IMR-90 (cell line): ENCODE measurements at regions not wholly inside any gene's neighbourhood (a gene's known extent, or its start where the extent isn't known, plus 50 kb on each side); places are given as distances from the start of the nearest gene placed in this dataset.

Experiments
- ATAC-seq: fragments of 200-7000 bp; cut with Tn5 transposase; 2 replicates; pipeline ENCODE4 v1.9.1; 2020; ENCODE audit warnings: low read depth, mild to moderate bottlenecking, moderate library complexity
- BruUV-seq: library from RNA; stranded (reverse); fragments of 400-500 nt; replicated peaks from 2 replicates; lab custom pipeline; 2021; lab: Mats Ljungman, UMichigan
- CTCF ChIA-PET: fragments of 300-600 bp; formaldehyde crosslinking; extraction: SDS; loops from one replicate; lab custom pipeline; 2021; ENCODE audit warnings: antibody characterized with exemption; lab: Yijun Ruan, JAX
- POLR2A ChIA-PET: fragments of 300-600 bp; sonication (Branson Sonifier 250); formaldehyde crosslinking; loops from one replicate; lab custom pipeline; 2022; ENCODE audit warnings: antibody characterized with exemption; ENCODE audit not compliant: unreplicated experiment; lab: Charles Lee
- DNase-seq: peaks from one replicate; pipeline ENCODE4 v3.0.0; 2013
- H2AFZ ChIP-seq: replicated peaks from 2 replicates; pipeline ENCODE3; 2013; ENCODE audit warnings: low read length, mild to moderate bottlenecking; ENCODE audit not compliant: poor library complexity
- H2AK5ac ChIP-seq: 2 replicates; pipeline ENCODE4 v1.6.1; 2013; ENCODE audit warnings: low read depth, low read length, inconsistent platforms
- H2AK9ac ChIP-seq: replicated peaks from 2 replicates; pipeline ENCODE3; 2013; ENCODE audit warnings: mild to moderate bottlenecking, low read depth, low read length, moderate library complexity; ENCODE audit not compliant: poor library complexity
- H2BK120ac ChIP-seq: 2 replicates; pipeline ENCODE4 v1.6.1; 2013; ENCODE audit warnings: low read depth, low read length, inconsistent platforms
- H2BK15ac ChIP-seq: 3 replicates; pipeline ENCODE4 v1.6.1; 2013; ENCODE audit warnings: low read depth, low read length, inconsistent platforms
- H2BK20ac ChIP-seq: 2 replicates; pipeline ENCODE4 v1.6.1; 2013; ENCODE audit warnings: low read depth, mild to moderate bottlenecking, inconsistent platforms, low read length, moderate library complexity
- H2BK5ac ChIP-seq: 2 replicates; pipeline ENCODE4 v1.6.1; 2013; ENCODE audit warnings: mild to moderate bottlenecking, low read depth, low read length, inconsistent platforms; ENCODE audit not compliant: poor library complexity, severe bottlenecking
- H3K14ac ChIP-seq: replicated peaks from 2 replicates; pipeline ENCODE4 v1.6.1; 2013; ENCODE audit warnings: low read depth, low read length, inconsistent platforms
- H3K18ac ChIP-seq: 2 replicates; pipeline ENCODE4 v1.6.1; 2013; ENCODE audit warnings: low read depth, low read length, control low read depth
- H3K23ac ChIP-seq: 2 replicates; pipeline ENCODE4 v1.6.1; 2013; ENCODE audit warnings: low read depth, low read length, inconsistent platforms
- H3K27ac ChIP-seq: 2 replicates; pipeline ENCODE4 v1.5.1; 2013; ENCODE audit warnings: mild to moderate bottlenecking, control low read depth, low read length; ENCODE audit not compliant: insufficient read depth
- H3K27me3 ChIP-seq: 2 replicates; pipeline ENCODE4 v1.6.1; 2013; ENCODE audit warnings: low read length; ENCODE audit not compliant: control insufficient read depth, insufficient read depth
- H3K36me3 ChIP-seq: 2 replicates; pipeline ENCODE4 v1.6.1; 2013; ENCODE audit warnings: low read length, mixed read lengths; ENCODE audit not compliant: control insufficient read depth, insufficient read depth
- H3K4ac ChIP-seq: 2 replicates; pipeline ENCODE4 v1.6.1; 2013; ENCODE audit warnings: low read depth, low read length, inconsistent platforms
- H3K4me1 ChIP-seq: 2 replicates; pipeline ENCODE4 v1.6.1; 2013; ENCODE audit warnings: low read length, mixed read lengths; ENCODE audit not compliant: control insufficient read depth, insufficient read depth
- H3K4me2 ChIP-seq: 2 replicates; pipeline ENCODE4 v1.6.1; 2013; ENCODE audit warnings: low read depth, mild to moderate bottlenecking, control low read depth, low read length, moderate library complexity
- H3K4me3 ChIP-seq: 2 replicates; pipeline ENCODE4 v1.5.1; 2013; ENCODE audit warnings: low read depth, mild to moderate bottlenecking, control low read depth, low read length, moderate library complexity; ENCODE audit not compliant: insufficient read depth
- H3K56ac ChIP-seq: 2 replicates; pipeline ENCODE4 v1.6.1; 2013; ENCODE audit warnings: low read length, inconsistent platforms; ENCODE audit not compliant: insufficient read depth; ENCODE audit errors: extremely low read depth
- H3K79me1 ChIP-seq, 2 experiments: 2 replicates each; pipeline ENCODE4 v1.6.1; 2013; ENCODE audit warnings: low read length in 2 of 2, inconsistent platforms in 1 of 2, low read depth in 1 of 2
- H3K9ac ChIP-seq: 2 replicates; pipeline ENCODE4 v1.6.1; 2013; ENCODE audit warnings: low read depth, low read length, control low read depth
- H3K9me1 ChIP-seq: 2 replicates; pipeline ENCODE4 v1.6.1; 2013; ENCODE audit warnings: low read length, inconsistent platforms; ENCODE audit not compliant: insufficient read depth
- H3K9me3 ChIP-seq: 2 replicates; pipeline ENCODE4 v1.6.1; 2013; ENCODE audit warnings: low read length; ENCODE audit not compliant: control insufficient read depth, insufficient read depth
- H4K20me1 ChIP-seq: 2 replicates; pipeline ENCODE4 v1.6.1; 2013; ENCODE audit warnings: low read length, inconsistent platforms; ENCODE audit not compliant: insufficient read depth
- H4K5ac ChIP-seq: 2 replicates; pipeline ENCODE4 v1.6.1; 2013; ENCODE audit warnings: mild to moderate bottlenecking, low read depth, low read length, control low read depth
- H4K8ac ChIP-seq, 2 experiments: 2 replicates each; pipeline ENCODE4 v1.6.1; 2013; ENCODE audit warnings: low read depth in 2 of 2, low read length in 2 of 2, control low read depth in 1 of 2, inconsistent platforms in 1 of 2
- H4K91ac ChIP-seq: 2 replicates; pipeline ENCODE4 v1.6.1; 2013; ENCODE audit warnings: low read depth, low read length, inconsistent platforms; ENCODE audit not compliant: insufficient read depth
- BHLHE40 ChIP-seq: fragments of 150-350 bp; IDR thresholded peaks from 2 replicates; pipeline ENCODE4 v1.6.1; 2016; ENCODE audit warnings: mild to moderate bottlenecking, low read depth, low read length
- CEBPB ChIP-seq: IDR thresholded peaks from 2 replicates; pipeline ENCODE4 v1.6.1; 2012; ENCODE audit warnings: low read depth, low read length, improper control_type of control experiment
- CHD1 ChIP-seq: IDR thresholded peaks from 2 replicates; pipeline ENCODE4 v1.6.1; 2012; ENCODE audit warnings: low read depth, low read length, improper control_type of control experiment
- FOS ChIP-seq: fragments of 150-350 bp; IDR thresholded peaks from 2 replicates; pipeline ENCODE4 v1.6.1; 2016; ENCODE audit warnings: low read depth, low read length
- MAFK ChIP-seq: IDR thresholded peaks from 2 replicates; pipeline ENCODE4 v1.6.1; 2012; ENCODE audit warnings: low read depth, low read length, improper control_type of control experiment
- MAZ ChIP-seq: IDR thresholded peaks from 2 replicates; pipeline ENCODE4 v1.6.1; 2012; ENCODE audit warnings: low read depth, mild to moderate bottlenecking, low read length, improper control_type of control experiment, moderate library complexity, borderline replicate concordance
- MXI1 ChIP-seq: IDR thresholded peaks from 2 replicates; pipeline ENCODE4 v1.6.1; 2012; ENCODE audit warnings: low read depth, mild to moderate bottlenecking, low read length, moderate library complexity, borderline replicate concordance
- NFE2L2 ChIP-seq: fragments of 150-350 bp; IDR thresholded peaks from 2 replicates; pipeline ENCODE4 v1.6.1; 2016; ENCODE audit warnings: low read depth, mild to moderate bottlenecking, low read length
- POLR2A ChIP-seq: IDR thresholded peaks from 2 replicates; pipeline ENCODE4 v1.6.1; 2012; ENCODE audit warnings: mild to moderate bottlenecking, low read depth, low read length
- RAD21 ChIP-seq: IDR thresholded peaks from 2 replicates; pipeline ENCODE4 v1.6.1; 2012; ENCODE audit warnings: low read length, improper control_type of control experiment
- RCOR1 ChIP-seq: IDR thresholded peaks from 2 replicates; pipeline ENCODE4 v1.6.1; 2012; ENCODE audit warnings: mild to moderate bottlenecking, low read length, improper control_type of control experiment; ENCODE audit not compliant: insufficient replicate concordance
- RFX5 ChIP-seq: IDR thresholded peaks from 2 replicates; pipeline ENCODE4 v1.8.0; 2012; ENCODE audit warnings: low read depth, mild to moderate bottlenecking, low read length, moderate library complexity
- SMC3 ChIP-seq: fragments of 150-350 bp; IDR thresholded peaks from 2 replicates; pipeline ENCODE4 v1.6.1; 2016; ENCODE audit warnings: low read depth, mild to moderate bottlenecking, antibody characterized with exemption, low read length, moderate library complexity
- dilution Hi-C: fragments of 300-500 bp; cut with HindIII; formaldehyde crosslinking; loops from one replicate; pipeline ENCODE4 v1.14.3; 2018; ENCODE audit warnings: low sequenced_read_pairs; ENCODE audit not compliant: unreplicated experiment
- in situ Hi-C: fragments of 300-500 bp; cut with MboI; formaldehyde crosslinking; loops from 3 replicates; pipeline ENCODE4 v1.14.3; 2019; ENCODE audit warnings: low sequenced_read_pairs, inconsistent platforms, mixed read lengths
- intact Hi-C: fragments of 100-400 bp; cut with micrococcal nuclease; formaldehyde crosslinking; loops from 2 replicates; pipeline ENCODE4 v1.10.0; 2022
- TF ChIP-seq, protein P1 (sequence below): fragments of 150-350 bp; IDR thresholded peaks from 2 replicates; pipeline ENCODE4 v1.6.1; 2017; ENCODE audit warnings: mild to moderate bottlenecking, antibody characterized with exemption, low read length, low read depth
- TF ChIP-seq, protein P2 (sequence below): conservative IDR thresholded peaks from 2 replicates; pipeline ENCODE4 v1.5.1; 2012; ENCODE audit warnings: mild to moderate bottlenecking, low read depth, low read length, improper control_type of control experiment
- TF ChIP-seq, protein P3 (sequence below): fragments of 150-350 bp; IDR thresholded peaks from 2 replicates; pipeline ENCODE4 v1.6.1; 2016; ENCODE audit warnings: low read depth, mild to moderate bottlenecking, low read length, moderate library complexity, borderline replicate concordance

DNA sequence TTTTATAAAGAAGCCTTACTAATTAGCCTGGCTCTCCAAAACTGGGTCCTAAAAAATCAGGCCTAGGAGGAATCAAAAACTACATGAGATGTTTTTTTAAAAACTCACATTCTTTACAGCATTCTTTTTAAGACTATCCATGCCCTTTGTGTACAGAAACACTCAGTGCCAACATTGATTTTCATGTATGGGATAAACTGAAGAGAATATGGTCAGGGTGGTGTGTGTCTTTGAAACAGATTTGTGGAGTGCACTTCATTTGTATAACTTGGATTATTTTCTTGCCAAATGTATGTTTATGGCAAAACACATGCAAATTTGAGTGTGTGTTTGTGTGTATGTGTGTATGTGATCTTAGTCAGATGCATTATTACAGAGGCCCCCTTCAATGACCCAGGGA lies 283.6 kb upstream of the ATP5MC3 start:
- dilution Hi-C loops (no loop called here), in situ Hi-C loops (no loop called here), intact Hi-C loops (no loop called here)
- DNase-seq (no peak), ATAC-seq (no peak)
- H3K27ac ChIP-seq, result no peak overlapping the region
- no peak overlapping the region for H2BK20ac ChIP-seq
- CTCF ChIA-PET, result no interaction called here
- H3K36me3 ChIP-seq, result no peaks in the 10 kb centered on the region
- no peak overlapping the region for H3K14ac ChIP-seq
- H3K4ac ChIP-seq, result no peak overlapping the region
- H3K9ac ChIP-seq, result no peak overlapping the region
- H2BK15ac ChIP-seq, result no peak overlapping the region
- POLR2A ChIA-PET, result no interaction called here
- no peaks in the 10 kb centered on the region for H3K79me1 ChIP-seq
- no peak overlapping the region for H2BK5ac ChIP-seq
- no peak overlapping the region for H3K23ac ChIP-seq
- H4K91ac ChIP-seq, result no peak overlapping the region
- no peak overlapping the region for H3K4me3 ChIP-seq
- BruUV-seq, result no TSS peak
- H2AK9ac ChIP-seq, result no peak overlapping the region
- H4K8ac ChIP-seq, result no peak overlapping the region
- no peaks in the 10 kb centered on the region for H3K27me3 ChIP-seq
- no peak overlapping the region for H2BK120ac ChIP-seq
- no peaks in the 10 kb centered on the region for H3K9me1 ChIP-seq
- H3K4me1 ChIP-seq, result no peaks in the 10 kb centered on the region
- no peak overlapping the region for H2AK5ac ChIP-seq
- no peaks in the 10 kb centered on the region for H3K9me3 ChIP-seq
- TF ChIP-seq CHD1 (no peak), POLR2A (no peak), RFX5 (no peak), NFE2L2 (no peak), MAZ (no peak), FOS (no peak), SMC3 (no peak), MAFK (no peak), MXI1 (no peak), CEBPB (no peak), BHLHE40 (no peak), RAD21 (no peak), RCOR1 (no peak)
- TF ChIP-seq, protein P1, sequence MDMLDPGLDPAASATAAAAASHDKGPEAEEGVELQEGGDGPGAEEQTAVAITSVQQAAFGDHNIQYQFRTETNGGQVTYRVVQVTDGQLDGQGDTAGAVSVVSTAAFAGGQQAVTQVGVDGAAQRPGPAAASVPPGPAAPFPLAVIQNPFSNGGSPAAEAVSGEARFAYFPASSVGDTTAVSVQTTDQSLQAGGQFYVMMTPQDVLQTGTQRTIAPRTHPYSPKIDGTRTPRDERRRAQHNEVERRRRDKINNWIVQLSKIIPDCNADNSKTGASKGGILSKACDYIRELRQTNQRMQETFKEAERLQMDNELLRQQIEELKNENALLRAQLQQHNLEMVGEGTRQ, result no peak
- TF ChIP-seq, protein P2, sequence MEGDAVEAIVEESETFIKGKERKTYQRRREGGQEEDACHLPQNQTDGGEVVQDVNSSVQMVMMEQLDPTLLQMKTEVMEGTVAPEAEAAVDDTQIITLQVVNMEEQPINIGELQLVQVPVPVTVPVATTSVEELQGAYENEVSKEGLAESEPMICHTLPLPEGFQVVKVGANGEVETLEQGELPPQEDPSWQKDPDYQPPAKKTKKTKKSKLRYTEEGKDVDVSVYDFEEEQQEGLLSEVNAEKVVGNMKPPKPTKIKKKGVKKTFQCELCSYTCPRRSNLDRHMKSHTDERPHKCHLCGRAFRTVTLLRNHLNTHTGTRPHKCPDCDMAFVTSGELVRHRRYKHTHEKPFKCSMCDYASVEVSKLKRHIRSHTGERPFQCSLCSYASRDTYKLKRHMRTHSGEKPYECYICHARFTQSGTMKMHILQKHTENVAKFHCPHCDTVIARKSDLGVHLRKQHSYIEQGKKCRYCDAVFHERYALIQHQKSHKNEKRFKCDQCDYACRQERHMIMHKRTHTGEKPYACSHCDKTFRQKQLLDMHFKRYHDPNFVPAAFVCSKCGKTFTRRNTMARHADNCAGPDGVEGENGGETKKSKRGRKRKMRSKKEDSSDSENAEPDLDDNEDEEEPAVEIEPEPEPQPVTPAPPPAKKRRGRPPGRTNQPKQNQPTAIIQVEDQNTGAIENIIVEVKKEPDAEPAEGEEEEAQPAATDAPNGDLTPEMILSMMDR, result no peak
- TF ChIP-seq, protein P3, sequence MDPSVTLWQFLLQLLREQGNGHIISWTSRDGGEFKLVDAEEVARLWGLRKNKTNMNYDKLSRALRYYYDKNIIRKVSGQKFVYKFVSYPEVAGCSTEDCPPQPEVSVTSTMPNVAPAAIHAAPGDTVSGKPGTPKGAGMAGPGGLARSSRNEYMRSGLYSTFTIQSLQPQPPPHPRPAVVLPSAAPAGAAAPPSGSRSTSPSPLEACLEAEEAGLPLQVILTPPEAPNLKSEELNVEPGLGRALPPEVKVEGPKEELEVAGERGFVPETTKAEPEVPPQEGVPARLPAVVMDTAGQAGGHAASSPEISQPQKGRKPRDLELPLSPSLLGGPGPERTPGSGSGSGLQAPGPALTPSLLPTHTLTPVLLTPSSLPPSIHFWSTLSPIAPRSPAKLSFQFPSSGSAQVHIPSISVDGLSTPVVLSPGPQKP, result no peak
- no peak overlapping the region for H4K5ac ChIP-seq
- no peak overlapping the region for H2AFZ ChIP-seq
- no peak overlapping the region for H3K56ac ChIP-seq
- H4K20me1 ChIP-seq, result no peaks in the 10 kb centered on the region
- no peak overlapping the region for H3K18ac ChIP-seq
- H3K4me2 ChIP-seq, result no peak overlapping the region
